Spleen (tissue), 7 donors: ENCODE measurements at regions not wholly inside any gene's neighbourhood (a gene's known extent, or its start where the extent isn't known, plus 50 kb on each side); places are given as distances from the start of the nearest gene placed in this dataset.

ENCODE experiments used
- CTCF ChIP-seq, 11 experiments: fragments of 200-600 bp in 7 of 11; fragments of 450-650 bp in 4 of 11; sonication (generic) in 4 of 11; IDR thresholded peaks in 8 of 11; conservative IDR thresholded peaks in 3 of 11; 1 replicate in 7 of 11; 2 replicates in 4 of 11; pipeline versions ENCODE4 v1.4.0 to v1.8.0; 2016 to 2021; ENCODE audit warnings: antibody characterized with exemption in 11 of 11, inconsistent platforms in 4 of 11, mild to moderate bottlenecking in 1 of 11
- POLR2A ChIP-seq, 3 donors: fragments of 450-650 bp; IDR thresholded peaks; one replicate each; pipeline ENCODE4 v1.5.1; 2017; ENCODE audit warnings: antibody characterized with exemption in 3 of 3, mild to moderate bottlenecking in 1 of 3
- POLR2AphosphoS5 ChIP-seq, 3 donors: sonication (generic); formaldehyde crosslinking; IDR thresholded peaks; one replicate each; pipeline ENCODE4 v1.5.1; 2017; ENCODE audit warnings: antibody characterized with exemption in 3 of 3
- donor health status: DM: no; HTN: no; CAD: no; lungs with moderate emphysema.
- donor health status: DM: no; HTN: no; CAD: no.
- donor health status: DM: no; HTN: no; CAD: no.

GRCh38 chr16:86388976-86389375, 121.4 kb upstream of the FOXF1 start:
- TF ChIP-seq POLR2A (IDR thresholded peaks at IDR 0.05) = no peak
- TF ChIP-seq CTCF (IDR thresholded peaks at IDR 0.05 in 8 of 11, conservative IDR thresholded peaks at IDR 0.05 in 3 of 11) = no peak
- no peak for TF ChIP-seq POLR2AphosphoS5 (IDR thresholded peaks at IDR 0.05)
